Activated T-cell treated with anti-CD3 and anti-CD28 coated beads, Interleukin-2, amount 50 U/mL, for 72 hours (primary cell): ENCODE measurements at regions not wholly inside any gene's neighbourhood (a gene's known extent, or its start where the extent isn't known, plus 50 kb on each side); places are given as distances from the start of the nearest gene placed in this dataset.
A peak's percentile ranks its signal among the peaks of the same experiment; 100 is the strongest.

Experiments
- ATAC-seq, 2 donors: fragments of 150-1000 bp; cut with Tn5 transposase; replicated peaks in 1 of 2; 2 replicates each; pipeline ENCODE4 v1.10.0; 2021; ENCODE audit warnings: moderate library complexity in 2 of 2, mild to moderate bottlenecking in 1 of 2
- DNase-seq, 2 donors: peaks; one replicate each; pipeline ENCODE4 v3.0.0; 2021 to 2022; ENCODE audit warnings: mixed read lengths in 1 of 2
- H3K27ac Mint-ChIP-seq: one replicate; pipeline ENCODE4 v1.8.0; 2022; ENCODE audit warnings: mild to moderate bottlenecking, moderate library complexity, mixed read lengths
- H3K27me3 Mint-ChIP-seq: one replicate; pipeline ENCODE4 v1.8.0; 2022; ENCODE audit warnings: low read depth, mixed read lengths
- H3K36me3 Mint-ChIP-seq, 2 donors: one replicate each; pipeline ENCODE4 v1.8.0; 2022; ENCODE audit warnings: mixed read lengths in 2 of 2, mild to moderate bottlenecking in 1 of 2; ENCODE audit not compliant: insufficient read depth in 2 of 2
- H3K4me1 Mint-ChIP-seq: one replicate; pipeline ENCODE4 v1.8.0; 2022; ENCODE audit warnings: low read depth, mixed read lengths
- H3K4me3 Mint-ChIP-seq, 2 donors: one replicate each; pipeline ENCODE4 v1.8.0; 2022; ENCODE audit warnings: mild to moderate bottlenecking in 2 of 2, mixed read lengths in 2 of 2, moderate library complexity in 2 of 2
- H3K9me3 Mint-ChIP-seq, 2 donors: one replicate each; pipeline ENCODE4 v1.8.0; 2022; ENCODE audit warnings: mixed read lengths in 2 of 2

DNA sequence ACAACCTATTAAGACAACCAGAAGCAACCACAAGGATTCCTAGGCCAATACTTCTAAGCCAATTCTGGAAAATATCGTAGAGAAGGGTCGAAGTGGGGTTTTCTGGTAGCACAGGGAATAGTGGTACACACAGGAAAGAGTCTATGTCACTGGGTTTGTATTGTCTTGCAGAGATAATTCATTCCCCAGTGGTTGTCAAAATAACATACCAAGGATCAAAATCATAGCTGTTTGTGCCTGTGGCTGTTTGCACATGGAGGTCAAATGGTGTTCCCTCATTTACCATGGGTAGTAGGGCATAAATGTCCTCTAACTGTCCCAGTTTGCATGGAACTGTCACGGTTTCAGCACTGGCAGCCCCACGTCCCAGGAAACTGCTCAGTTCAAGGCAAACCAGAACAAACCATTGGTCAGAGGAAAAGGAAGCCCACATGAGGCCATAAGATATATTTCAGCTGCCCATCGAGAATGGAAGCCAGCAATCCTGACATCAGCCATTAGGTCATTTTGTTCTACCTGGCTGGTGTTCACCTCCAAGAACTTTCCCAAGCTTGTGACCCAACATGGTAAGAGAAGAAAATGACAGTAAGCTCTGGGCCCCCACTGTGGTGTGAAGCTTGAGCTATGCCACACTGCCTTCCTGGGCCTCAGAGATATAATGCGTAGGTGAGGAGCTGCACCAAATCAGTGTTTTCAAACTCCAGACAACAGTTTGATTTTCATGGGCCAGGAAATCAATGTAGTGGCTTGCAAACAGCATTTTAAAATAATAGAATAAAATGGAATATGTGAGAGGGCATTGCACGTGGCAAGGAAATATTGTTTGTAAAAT, 53.9 kb upstream of the NFE2L3 start:
- no peaks in the 10 kb centered on the region for H3K27me3 Mint-ChIP-seq
- H3K4me1 Mint-ChIP-seq = peaks cover 46% of the 10 kb centered on the region
- peaks cover 0 to 1% of the 10 kb centered on the region in 2 donors for H3K9me3 Mint-ChIP-seq
- peak overlapping the region; percentile 94 for H3K27ac Mint-ChIP-seq
- peak; percentile 28 to 44 for ATAC-seq
- no peak for DNase-seq
- H3K4me3 Mint-ChIP-seq = peak overlapping the region; percentile 66 to 76
- H3K36me3 Mint-ChIP-seq = no peaks in the 10 kb centered on the region

DNA sequence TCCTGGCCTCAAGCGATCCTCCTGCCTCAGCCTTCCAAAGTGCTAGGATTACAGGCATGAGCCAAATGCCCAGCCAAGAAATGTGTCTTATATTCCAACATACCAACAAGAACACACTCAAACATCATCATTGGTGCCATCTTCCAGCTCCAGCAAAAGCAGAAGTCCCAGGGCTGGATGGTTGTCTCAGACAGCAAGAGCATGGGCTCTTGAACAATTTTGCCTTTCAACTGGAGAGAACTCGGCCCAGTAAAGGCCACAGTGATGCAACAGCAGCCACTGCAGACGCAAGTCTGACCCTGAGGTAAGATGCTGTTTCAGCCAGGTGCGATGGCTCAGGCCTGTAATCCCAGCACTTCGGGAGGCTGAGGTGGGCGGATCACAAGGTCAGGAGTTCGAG, 52.8 kb upstream of the NFE2L3 start:
- no peaks in the 10 kb centered on the region for H3K27me3 Mint-ChIP-seq
- H3K27ac Mint-ChIP-seq = peak overlapping the region; percentile 7
- no peaks in the 10 kb centered on the region for H3K36me3 Mint-ChIP-seq
- H3K9me3 Mint-ChIP-seq = peaks cover 0 to 1% of the 10 kb centered on the region in 2 donors
- DNase-seq = no peak
- H3K4me1 Mint-ChIP-seq = peaks cover 46% of the 10 kb centered on the region
- ATAC-seq = no peak
- no peak overlapping the region for H3K4me3 Mint-ChIP-seq

DNA sequence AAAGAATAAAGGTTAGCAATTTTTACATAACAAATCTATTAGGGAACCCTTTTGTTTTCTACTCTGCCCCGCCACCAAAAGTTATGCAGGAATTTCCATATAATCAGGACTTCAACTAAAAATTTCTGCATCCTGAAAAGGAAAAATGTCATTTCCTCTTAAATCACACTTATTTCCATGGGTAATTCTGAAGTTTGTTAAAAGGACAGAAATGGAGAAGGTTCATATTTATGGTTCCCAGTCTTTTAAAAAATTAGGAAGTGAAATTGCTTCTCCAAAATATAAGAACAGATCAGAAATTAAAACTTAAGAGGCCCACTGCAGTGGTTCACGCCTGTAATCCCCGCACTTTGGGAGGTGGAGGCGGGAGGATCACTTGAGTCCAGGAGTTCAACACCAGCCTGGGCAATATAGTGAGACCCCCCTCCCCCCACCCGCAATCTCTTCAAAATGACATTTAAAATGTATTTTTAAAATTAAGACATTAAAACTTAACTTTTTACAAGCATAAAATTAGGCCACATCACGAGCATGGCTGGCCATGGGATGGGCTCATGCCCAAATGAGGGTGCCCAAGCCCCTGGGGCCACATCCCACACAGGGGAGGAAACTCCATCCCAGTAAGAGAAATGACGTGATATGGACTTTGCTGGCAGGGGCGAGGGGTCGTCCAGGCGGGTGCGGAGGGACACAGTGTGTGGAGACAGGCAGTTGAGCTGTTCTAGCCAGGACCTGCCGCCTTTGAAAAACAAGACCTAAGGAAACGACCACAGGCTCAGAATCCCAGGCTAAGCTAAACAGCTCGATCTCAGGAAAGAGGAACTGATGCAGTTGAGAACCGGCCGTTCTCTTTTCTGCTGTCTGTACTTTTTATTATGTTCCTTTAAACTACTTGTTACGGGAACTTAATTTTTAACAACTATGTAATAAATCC, 51.3 kb upstream of the NFE2L3 start:
- H3K4me1 Mint-ChIP-seq = peaks cover 46% of the 10 kb centered on the region
- H3K27me3 Mint-ChIP-seq = no peaks in the 10 kb centered on the region
- H3K9me3 Mint-ChIP-seq = peaks cover 0 to 1% of the 10 kb centered on the region in 2 donors
- DNase-seq (no peak), ATAC-seq (no peak)
- H3K4me3 Mint-ChIP-seq = peak overlapping the region; percentile 17 to 92
- no peaks in the 10 kb centered on the region for H3K36me3 Mint-ChIP-seq
- no peak overlapping the region for H3K27ac Mint-ChIP-seq

DNA sequence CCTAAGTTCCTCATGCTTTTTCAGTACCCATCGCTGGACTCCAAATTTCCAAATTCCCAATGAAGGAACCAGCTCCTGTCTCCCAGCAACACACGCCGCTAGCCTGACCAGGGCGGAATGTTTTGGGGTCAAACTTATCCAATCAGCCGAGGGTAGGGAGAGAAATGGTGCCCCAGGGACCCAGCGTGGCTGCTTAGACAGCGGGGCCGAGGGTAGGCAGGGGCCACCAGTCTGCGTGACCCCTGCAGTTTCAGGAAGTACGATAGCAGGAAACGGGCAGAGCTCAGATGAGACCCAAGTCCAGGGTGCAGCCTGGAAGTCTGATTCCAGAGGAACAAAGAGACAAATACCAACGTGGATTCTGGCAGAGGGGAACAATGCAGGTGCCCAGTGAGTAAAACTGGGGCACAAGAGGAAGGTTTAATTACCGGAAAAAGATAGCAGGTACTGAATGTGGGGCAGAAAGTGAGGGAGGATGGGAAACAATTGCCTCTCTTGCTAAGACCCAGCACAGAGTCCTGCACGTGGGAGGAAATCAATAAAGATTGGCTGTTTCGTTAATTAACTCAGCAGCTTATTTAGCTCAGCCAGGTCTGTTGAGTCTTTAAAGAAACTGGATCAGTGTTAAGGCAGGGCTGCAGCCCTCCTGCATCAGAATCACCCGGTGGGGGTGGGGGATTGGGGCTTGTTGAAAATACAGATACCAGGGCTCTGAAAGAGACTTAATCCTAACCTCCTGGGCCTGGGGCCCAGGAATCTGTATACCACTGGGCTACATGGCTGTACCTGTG, 50.4 kb upstream of the NFE2L3 start:
- Mint-ChIP-seq H3K9me3 (peaks cover 0 to 1% of the 10 kb centered on the region in 2 donors), H3K4me1 (peaks cover 52% of the 10 kb centered on the region), H3K36me3 (no peaks in the 10 kb centered on the region), H3K27me3 (no peaks in the 10 kb centered on the region), H3K4me3 (peak overlapping the region; percentile 17 to 92), H3K27ac (no peak overlapping the region)
- ATAC-seq = peak in 1 of 2 donors; percentile 52
- no peak for DNase-seq

DNA sequence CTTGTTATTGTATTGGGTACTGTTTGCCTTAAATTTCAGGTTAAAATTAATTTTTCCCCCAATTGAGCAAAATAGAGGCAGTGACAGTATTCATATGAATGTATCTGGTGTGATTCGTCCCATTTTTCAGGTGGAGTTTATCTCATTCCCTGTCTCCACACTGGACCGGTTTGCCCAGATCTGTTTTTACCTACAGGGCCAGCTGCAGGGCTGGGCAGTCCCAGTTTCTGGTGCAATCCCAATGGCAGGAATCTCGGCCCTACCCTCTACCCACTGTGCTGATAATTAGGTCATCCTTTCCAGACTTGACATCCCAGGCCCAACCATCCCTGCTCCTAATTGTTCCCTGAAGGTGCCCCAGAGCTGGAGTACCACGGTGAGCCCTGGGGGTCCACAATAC, 49.8 kb upstream of the NFE2L3 start:
- no peaks in the 10 kb centered on the region for H3K36me3 Mint-ChIP-seq
- no peak overlapping the region for H3K27ac Mint-ChIP-seq
- H3K4me1 Mint-ChIP-seq = peaks cover 46% of the 10 kb centered on the region
- H3K9me3 Mint-ChIP-seq = peaks cover 0 to 1% of the 10 kb centered on the region in 2 donors
- no peaks in the 10 kb centered on the region for H3K27me3 Mint-ChIP-seq
- DNase-seq = no peak
- H3K4me3 Mint-ChIP-seq = peak overlapping the region in 1 of 2 donors; percentile 92
- ATAC-seq = no peak
